Activated CD8-positive, alpha-beta T cell treated with anti-CD3 and anti-CD28 coated beads for 36 hours (primary cell): ENCODE measurements at regions not wholly inside any gene's neighbourhood (a gene's known extent, or its start where the extent isn't known, plus 50 kb on each side); places are given as distances from the start of the nearest gene placed in this dataset.

Experiments used
- ATAC-seq: fragments of 200-7000 bp; cut with Tn5 transposase; one replicate; pipeline ENCODE4 v1.10.0; 2021; ENCODE audit warnings: mild to moderate bottlenecking, moderate library complexity
- CTCF ChIA-PET: fragments of 350-600 bp; sonication (Branson Sonifier 250); formaldehyde crosslinking; loops from one replicate; lab custom pipeline; 2021; ENCODE audit warnings: antibody characterized with exemption; lab: Charles Lee
- POLR2A ChIA-PET: fragments of 350-600 bp; sonication (Branson Sonifier 250); formaldehyde crosslinking; loops from one replicate; lab custom pipeline; 2021; ENCODE audit warnings: antibody characterized with exemption; lab: Charles Lee
- DNase-seq: peaks from one replicate; pipeline ENCODE4 v3.0.0-alpha.2; 2020
- H3K27ac Mint-ChIP-seq: one replicate; pipeline ENCODE4 v1.8.0; 2021; ENCODE audit warnings: mild to moderate bottlenecking, mixed read lengths
- H3K27me3 Mint-ChIP-seq: one replicate; pipeline ENCODE4 v1.8.0; 2021; ENCODE audit warnings: mixed read lengths
- H3K36me3 Mint-ChIP-seq: one replicate; pipeline ENCODE4 v1.8.0; 2021; ENCODE audit warnings: low read depth, mixed read lengths
- H3K4me1 Mint-ChIP-seq: one replicate; pipeline ENCODE4 v1.8.0; 2021; ENCODE audit warnings: low read depth, mixed read lengths
- H3K4me3 Mint-ChIP-seq: one replicate; pipeline ENCODE4 v1.8.0; 2021; ENCODE audit warnings: mild to moderate bottlenecking, moderate library complexity, mixed read lengths
- H3K9me3 Mint-ChIP-seq: one replicate; pipeline ENCODE4 v1.8.0; 2021; ENCODE audit warnings: mixed read lengths
- CTCF ChIP-seq: fragments of 200-600 bp; IDR thresholded peaks from one replicate; pipeline ENCODE4 v1.8.0; 2022; ENCODE audit warnings: antibody characterized with exemption, mild to moderate bottlenecking
- intact Hi-C: fragments of 100-400 bp; cut with micrococcal nuclease; formaldehyde crosslinking; loops from one replicate; pipeline ENCODE4 v1.10.0; 2022

- ChIA-PET POLR2A (no interaction called here), CTCF (no interaction called here)
- no peak overlapping the region for H3K4me3 Mint-ChIP-seq
Observed at GRCh38 chrX:129071390-129071789, 451.9 kb downstream of the SMARCA1 start.

GRCh38 chrX:129065895-129066294 is 457.4 kb downstream of the SMARCA1 start:
- no peak overlapping the region for H3K27ac Mint-ChIP-seq
- intact Hi-C loops: no loop called here
- TF ChIP-seq CTCF: no peak
- ATAC-seq: no peak
- H3K36me3 Mint-ChIP-seq: no peaks in the 10 kb centered on the region
- POLR2A ChIA-PET: no interaction called here
- no peaks in the 10 kb centered on the region for H3K9me3 Mint-ChIP-seq
- no peak for DNase-seq
- CTCF ChIA-PET: no interaction called here
- H3K27me3 Mint-ChIP-seq: no peaks in the 10 kb centered on the region
- no peak overlapping the region for H3K4me3 Mint-ChIP-seq
- H3K4me1 Mint-ChIP-seq: no peaks in the 10 kb centered on the region

More at GRCh38 chrX:129071390-129071789, 451.9 kb downstream of the SMARCA1 start:
- DNase-seq (no peak), ATAC-seq (no peak)
- no peaks in the 10 kb centered on the region for H3K4me1 Mint-ChIP-seq
- intact Hi-C loops: no loop called here
- H3K9me3 Mint-ChIP-seq: no peaks in the 10 kb centered on the region
- H3K27me3 Mint-ChIP-seq: no peaks in the 10 kb centered on the region
- H3K36me3 Mint-ChIP-seq: no peaks in the 10 kb centered on the region
- TF ChIP-seq CTCF: no peak
- H3K27ac Mint-ChIP-seq: no peak overlapping the region

- ChIA-PET POLR2A (no interaction called here), CTCF (no interaction called here)
- no peak for TF ChIP-seq CTCF
- ATAC-seq: no peak
- H3K9me3 Mint-ChIP-seq: no peaks in the 10 kb centered on the region
- no peaks in the 10 kb centered on the region for H3K36me3 Mint-ChIP-seq
- no peaks in the 10 kb centered on the region for H3K4me1 Mint-ChIP-seq
- no peak for DNase-seq
- H3K4me3 Mint-ChIP-seq: no peak overlapping the region
- intact Hi-C loops: no loop called here
- no peak overlapping the region for H3K27ac Mint-ChIP-seq
- H3K27me3 Mint-ChIP-seq: no peaks in the 10 kb centered on the region
Observed at GRCh38 chrX:129058405-129058804, 464.9 kb downstream of the SMARCA1 start.

- no peaks in the 10 kb centered on the region for H3K36me3 Mint-ChIP-seq
- no peaks in the 10 kb centered on the region for H3K9me3 Mint-ChIP-seq
- ChIA-PET CTCF (no interaction called here), POLR2A (no interaction called here)
- H3K4me1 Mint-ChIP-seq: no peaks in the 10 kb centered on the region
- H3K4me3 Mint-ChIP-seq: no peak overlapping the region
- TF ChIP-seq CTCF: no peak
- no peaks in the 10 kb centered on the region for H3K27me3 Mint-ChIP-seq
- no peak for ATAC-seq
- no peak overlapping the region for H3K27ac Mint-ChIP-seq
- no peak for DNase-seq
- intact Hi-C loops: no loop called here
Observed at GRCh38 chrX:129043138-129043537, 480.2 kb downstream of the SMARCA1 start.

GRCh38 chrX:129041319-129041718 is 482.0 kb downstream of the SMARCA1 start:
- no peak for ATAC-seq
- Mint-ChIP-seq H3K27me3 (no peaks in the 10 kb centered on the region), H3K27ac (no peak overlapping the region), H3K36me3 (no peaks in the 10 kb centered on the region), H3K4me1 (no peaks in the 10 kb centered on the region), H3K9me3 (no peaks in the 10 kb centered on the region), H3K4me3 (no peak overlapping the region)
- no peak for DNase-seq
- TF ChIP-seq CTCF: no peak
- ChIA-PET CTCF (no interaction called here), POLR2A (no interaction called here)
- intact Hi-C loops: no loop called here
